HepG2 (cell line): ENCODE measurements at regions not wholly inside any gene's neighbourhood (a gene's known extent, or its start where the extent isn't known, plus 50 kb on each side); places are given as distances from the start of the nearest gene placed in this dataset.

Source experiments
- ARNT2 ChIP-seq: sonication (generic); formaldehyde crosslinking; IDR thresholded peaks from 2 replicates; pipeline ENCODE4 v1.8.0; 2022; ENCODE audit warnings: mild to moderate bottlenecking, low read depth, missing genetic modification reagents, moderate library complexity
- DR1 ChIP-seq: sonication (generic); formaldehyde crosslinking; IDR thresholded peaks from 2 replicates; pipeline ENCODE4 v1.8.0; 2021; ENCODE audit warnings: mild to moderate bottlenecking, missing genetic modification reagents, inconsistent platforms
- ELF1 ChIP-seq: sonication (generic); formaldehyde crosslinking; IDR thresholded peaks from 2 replicates; pipeline ENCODE4 v1.4.0; 2020; ENCODE audit warnings: missing genetic modification reagents
- FOXP1 ChIP-seq, 2 experiments: fragments of 450-650 bp in 1 of 2; IDR thresholded peaks; 2 replicates each; pipeline ENCODE4 v1.6.1; 2017 to 2018; ENCODE audit warnings: antibody characterized with exemption in 1 of 2
- MYC ChIP-seq: sonication (generic); formaldehyde crosslinking; IDR thresholded peaks from 2 replicates; pipeline ENCODE4 v1.9.0; 2021; ENCODE audit warnings: missing genetic modification reagents, borderline replicate concordance
- U2AF1 ChIP-seq: fragments of 200-400 bp; formaldehyde crosslinking; optimal IDR thresholded peaks from 2 replicates; pipeline ENCODE3; 2017; ENCODE audit warnings: mild to moderate bottlenecking, low read depth, low read length
- ZNF780A ChIP-seq: sonication (generic); formaldehyde crosslinking; IDR thresholded peaks from 2 replicates; pipeline ENCODE4 v1.8.0; 2022; ENCODE audit warnings: mild to moderate bottlenecking, missing genetic modification reagents, moderate library complexity
- TF ChIP-seq, protein P1 (sequence below): sonication (generic); formaldehyde crosslinking; IDR thresholded peaks from 2 replicates; pipeline ENCODE4 v1.4.0; 2020; ENCODE audit warnings: missing genetic modification reagents, mild to moderate bottlenecking, borderline replicate concordance
- TF ChIP-seq, protein P2 (sequence below): sonication (generic); formaldehyde crosslinking; IDR thresholded peaks from 2 replicates; pipeline ENCODE4 v1.5.0; 2020; ENCODE audit warnings: mild to moderate bottlenecking, low read depth, missing genetic modification reagents, borderline replicate concordance
- TF ChIP-seq, protein P3 (sequence below): sonication (generic); formaldehyde crosslinking; conservative IDR thresholded peaks from 2 replicates; pipeline ENCODE4 v1.4.0; 2020; ENCODE audit warnings: mild to moderate bottlenecking, missing genetic modification reagents, moderate library complexity
- TF ChIP-seq, protein P4 (sequence below): sonication (generic); formaldehyde crosslinking; IDR thresholded peaks from 2 replicates; pipeline ENCODE4 v1.5.1; 2020; ENCODE audit warnings: missing genetic modification reagents, mild to moderate bottlenecking, borderline replicate concordance

DNA sequence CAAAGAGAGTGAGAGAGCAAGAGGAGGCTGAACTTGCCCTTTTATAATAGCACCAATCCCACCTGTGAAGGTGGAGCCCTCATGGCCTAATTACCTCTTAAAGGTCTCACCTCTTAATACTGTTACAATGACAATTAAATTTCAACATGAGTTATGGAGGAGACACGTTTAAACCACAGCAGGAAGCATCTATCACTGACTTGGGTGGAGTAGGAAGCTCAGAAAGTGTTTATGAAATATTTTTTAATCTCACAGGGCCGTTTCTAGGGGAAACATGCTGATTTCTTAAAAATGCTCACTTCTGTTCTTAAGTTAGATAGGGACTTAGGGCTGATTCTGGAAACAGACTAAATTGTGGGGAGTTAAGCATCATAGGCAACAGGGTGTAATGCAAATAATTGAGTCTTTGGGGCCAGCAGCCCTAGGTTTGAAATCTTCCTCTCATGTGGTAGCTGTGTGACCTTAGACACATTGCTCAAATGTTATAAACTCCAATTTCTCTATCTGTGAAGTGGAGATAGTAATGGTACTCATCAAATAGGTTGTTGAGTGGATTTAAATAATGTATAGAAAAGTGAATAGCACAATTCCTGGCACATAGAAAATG is 133.3 kb upstream of the KLHL25 start (continued):
- TF ChIP-seq, protein P1, sequence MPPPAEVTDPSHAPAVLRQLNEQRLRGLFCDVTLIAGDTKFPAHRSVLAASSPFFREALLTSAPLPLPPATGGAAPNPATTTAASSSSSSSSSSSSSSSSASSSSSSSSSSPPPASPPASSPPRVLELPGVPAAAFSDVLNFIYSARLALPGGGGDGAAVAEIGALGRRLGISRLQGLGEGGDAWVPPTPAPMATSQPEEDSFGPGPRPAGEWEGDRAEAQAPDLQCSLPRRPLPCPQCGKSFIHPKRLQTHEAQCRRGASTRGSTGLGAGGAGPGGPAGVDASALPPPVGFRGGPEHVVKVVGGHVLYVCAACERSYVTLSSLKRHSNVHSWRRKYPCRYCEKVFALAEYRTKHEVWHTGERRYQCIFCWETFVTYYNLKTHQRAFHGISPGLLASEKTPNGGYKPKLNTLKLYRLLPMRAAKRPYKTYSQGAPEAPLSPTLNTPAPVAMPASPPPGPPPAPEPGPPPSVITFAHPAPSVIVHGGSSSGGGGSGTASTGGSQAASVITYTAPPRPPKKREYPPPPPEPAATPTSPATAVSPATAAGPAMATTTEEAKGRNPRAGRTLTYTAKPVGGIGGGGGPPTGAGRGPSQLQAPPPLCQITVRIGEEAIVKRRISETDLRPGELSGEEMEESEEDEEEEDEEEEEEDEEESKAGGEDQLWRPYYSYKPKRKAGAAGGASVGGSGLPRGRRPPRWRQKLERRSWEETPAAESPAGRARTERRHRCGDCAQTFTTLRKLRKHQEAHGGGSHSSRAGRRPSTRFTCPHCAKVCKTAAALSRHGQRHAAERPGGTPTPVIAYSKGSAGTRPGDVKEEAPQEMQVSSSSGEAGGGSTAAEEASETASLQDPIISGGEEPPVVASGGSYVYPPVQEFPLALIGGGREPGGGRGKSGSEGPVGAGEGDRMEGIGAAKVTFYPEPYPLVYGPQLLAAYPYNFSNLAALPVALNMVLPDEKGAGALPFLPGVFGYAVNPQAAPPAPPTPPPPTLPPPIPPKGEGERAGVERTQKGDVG (CRISPR knock-in tag) = no peak
- no peak for TF ChIP-seq DR1 (CRISPR knock-in tag)
- TF ChIP-seq ARNT2 (CRISPR knock-in tag) = no peak
- no peak for TF ChIP-seq MYC (CRISPR knock-in tag)
- TF ChIP-seq, protein P2, sequence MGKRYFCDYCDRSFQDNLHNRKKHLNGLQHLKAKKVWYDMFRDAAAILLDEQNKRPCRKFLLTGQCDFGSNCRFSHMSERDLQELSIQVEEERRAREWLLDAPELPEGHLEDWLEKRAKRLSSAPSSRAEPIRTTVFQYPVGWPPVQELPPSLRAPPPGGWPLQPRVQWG (CRISPR knock-in tag) = no peak
- TF ChIP-seq ELF1 (CRISPR knock-in tag) = no peak
- TF ChIP-seq FOXP1 (IDR thresholded peaks at IDR 0.05) = no peak
- no peak for TF ChIP-seq FOXP1 (CRISPR knock-in tag; IDR thresholded peaks at IDR 0.05)
- TF ChIP-seq ZNF780A (CRISPR knock-in tag) = no peak
- TF ChIP-seq, protein P3, sequence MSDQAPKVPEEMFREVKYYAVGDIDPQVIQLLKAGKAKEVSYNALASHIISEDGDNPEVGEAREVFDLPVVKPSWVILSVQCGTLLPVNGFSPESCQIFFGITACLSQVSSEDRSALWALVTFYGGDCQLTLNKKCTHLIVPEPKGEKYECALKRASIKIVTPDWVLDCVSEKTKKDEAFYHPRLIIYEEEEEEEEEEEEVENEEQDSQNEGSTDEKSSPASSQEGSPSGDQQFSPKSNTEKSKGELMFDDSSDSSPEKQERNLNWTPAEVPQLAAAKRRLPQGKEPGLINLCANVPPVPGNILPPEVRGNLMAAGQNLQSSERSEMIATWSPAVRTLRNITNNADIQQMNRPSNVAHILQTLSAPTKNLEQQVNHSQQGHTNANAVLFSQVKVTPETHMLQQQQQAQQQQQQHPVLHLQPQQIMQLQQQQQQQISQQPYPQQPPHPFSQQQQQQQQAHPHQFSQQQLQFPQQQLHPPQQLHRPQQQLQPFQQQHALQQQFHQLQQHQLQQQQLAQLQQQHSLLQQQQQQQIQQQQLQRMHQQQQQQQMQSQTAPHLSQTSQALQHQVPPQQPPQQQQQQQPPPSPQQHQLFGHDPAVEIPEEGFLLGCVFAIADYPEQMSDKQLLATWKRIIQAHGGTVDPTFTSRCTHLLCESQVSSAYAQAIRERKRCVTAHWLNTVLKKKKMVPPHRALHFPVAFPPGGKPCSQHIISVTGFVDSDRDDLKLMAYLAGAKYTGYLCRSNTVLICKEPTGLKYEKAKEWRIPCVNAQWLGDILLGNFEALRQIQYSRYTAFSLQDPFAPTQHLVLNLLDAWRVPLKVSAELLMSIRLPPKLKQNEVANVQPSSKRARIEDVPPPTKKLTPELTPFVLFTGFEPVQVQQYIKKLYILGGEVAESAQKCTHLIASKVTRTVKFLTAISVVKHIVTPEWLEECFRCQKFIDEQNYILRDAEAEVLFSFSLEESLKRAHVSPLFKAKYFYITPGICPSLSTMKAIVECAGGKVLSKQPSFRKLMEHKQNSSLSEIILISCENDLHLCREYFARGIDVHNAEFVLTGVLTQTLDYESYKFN (CRISPR knock-in tag) = no peak
- TF ChIP-seq U2AF1 = no peak
- TF ChIP-seq, protein P4, sequence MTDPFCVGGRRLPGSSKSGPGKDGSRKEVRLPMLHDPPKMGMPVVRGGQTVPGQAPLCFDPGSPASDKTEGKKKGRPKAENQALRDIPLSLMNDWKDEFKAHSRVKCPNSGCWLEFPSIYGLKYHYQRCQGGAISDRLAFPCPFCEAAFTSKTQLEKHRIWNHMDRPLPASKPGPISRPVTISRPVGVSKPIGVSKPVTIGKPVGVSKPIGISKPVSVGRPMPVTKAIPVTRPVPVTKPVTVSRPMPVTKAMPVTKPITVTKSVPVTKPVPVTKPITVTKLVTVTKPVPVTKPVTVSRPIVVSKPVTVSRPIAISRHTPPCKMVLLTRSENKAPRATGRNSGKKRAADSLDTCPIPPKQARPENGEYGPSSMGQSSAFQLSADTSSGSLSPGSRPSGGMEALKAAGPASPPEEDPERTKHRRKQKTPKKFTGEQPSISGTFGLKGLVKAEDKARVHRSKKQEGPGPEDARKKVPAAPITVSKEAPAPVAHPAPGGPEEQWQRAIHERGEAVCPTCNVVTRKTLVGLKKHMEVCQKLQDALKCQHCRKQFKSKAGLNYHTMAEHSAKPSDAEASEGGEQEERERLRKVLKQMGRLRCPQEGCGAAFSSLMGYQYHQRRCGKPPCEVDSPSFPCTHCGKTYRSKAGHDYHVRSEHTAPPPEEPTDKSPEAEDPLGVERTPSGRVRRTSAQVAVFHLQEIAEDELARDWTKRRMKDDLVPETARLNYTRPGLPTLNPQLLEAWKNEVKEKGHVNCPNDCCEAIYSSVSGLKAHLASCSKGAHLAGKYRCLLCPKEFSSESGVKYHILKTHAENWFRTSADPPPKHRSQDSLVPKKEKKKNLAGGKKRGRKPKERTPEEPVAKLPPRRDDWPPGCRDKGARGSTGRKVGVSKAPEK (CRISPR knock-in tag) = no peak
